HG02588 (cell line): ENCODE measurements at regions not wholly inside any gene's neighbourhood (a gene's known extent, or its start where the extent isn't known, plus 50 kb on each side); places are given as distances from the start of the nearest gene placed in this dataset.
"Not testable (repeated sequence)": the region's sequence is repeated elsewhere in the genome, so short reads cannot be mapped to it uniquely, and the experiment has no call there.

Experiments
- ATAC-seq: cut with Tn5 transposase; IDR thresholded peaks from one replicate; pipeline ENCODE4 v1.9.1; 2021; ENCODE audit warnings: mild to moderate bottlenecking, moderate library complexity; ENCODE audit not compliant: unreplicated experiment

- ATAC-seq = peak; percentile 69
Observed at GRCh38 chr1:192476802-192477298, 98.7 kb upstream of the RGS1 start.

- ATAC-seq = peak; percentile 52
Observed at GRCh38 chr1:192477630-192478029, 97.9 kb upstream of the RGS1 start.

GRCh38 chr1:192485692-192486436 is 89.7 kb upstream of the RGS1 start:
- ATAC-seq = no peak

GRCh38 chr1:192488058-192488457 is 87.5 kb upstream of the RGS1 start:
- no peak for ATAC-seq

- no peak for ATAC-seq
Observed at GRCh38 chr1:192489047-192489446, 86.5 kb upstream of the RGS1 start.

GRCh38 chr1:192489748-192490147 is 85.8 kb upstream of the RGS1 start:
- peak; percentile 84 for ATAC-seq

- ATAC-seq = no peak
Observed at GRCh38 chr1:192491804-192492554, 83.6 kb upstream of the RGS1 start.

GRCh38 chr1:192493584-192493983 is 82.0 kb upstream of the RGS1 start:
- no peak for ATAC-seq

GRCh38 chr1:192496369-192497056 is 79.1 kb upstream of the RGS1 start:
- ATAC-seq = no peak

GRCh38 chr1:192497214-192497794 is 78.3 kb upstream of the RGS1 start:
- ATAC-seq = no peak

GRCh38 chr1:192498092-192498491 is 77.5 kb upstream of the RGS1 start:
- not testable (repeated sequence) for ATAC-seq

- ATAC-seq = not testable (repeated sequence)
Observed at GRCh38 chr1:192499061-192499581, 76.5 kb upstream of the RGS1 start.

GRCh38 chr1:192500541-192500940 is 75.0 kb upstream of the RGS1 start:
- ATAC-seq = not testable (repeated sequence)

GRCh38 chr1:192506741-192507155 is 68.8 kb upstream of the RGS1 start:
- peak; percentile 95 for ATAC-seq

GRCh38 chr1:192512426-192513162 is 63.0 kb upstream of the RGS1 start:
- no peak for ATAC-seq

- no peak for ATAC-seq
Observed at GRCh38 chr1:192513196-192513595, 62.4 kb upstream of the RGS1 start.

GRCh38 chr1:192513697-192514096 is 61.9 kb upstream of the RGS1 start:
- ATAC-seq = no peak

- ATAC-seq = peak; percentile 96
Observed at GRCh38 chr1:192516776-192517297, 58.7 kb upstream of the RGS1 start.

GRCh38 chr1:192517716-192518355 is 57.7 kb upstream of the RGS1 start:
- not testable (repeated sequence) for ATAC-seq
